ENCODE measurements at regions not wholly inside any gene's neighbourhood (a gene's known extent, or its start where the extent isn't known, plus 50 kb on each side); places are given as distances from the start of the nearest gene placed in this dataset.

GRCh38 chr2:12057436-12058166, 311.2 kb downstream of the LPIN1 start:
- no peak for TF ChIP-seq CTCF (IDR thresholded peaks at IDR 0.05)
- Histone ChIP-seq H3K4me3 (no peak overlapping the region), H3K27ac (no peak overlapping the region)
- no peak for DNase-seq (ENCODE audit: low spot score)

GRCh38 chr2:12059616-12060441, 313.4 kb downstream of the LPIN1 start:
- DNase-seq (ENCODE audit: low spot score), result no peak
- H3K27ac ChIP-seq, result no peak overlapping the region
- TF ChIP-seq CTCF (IDR thresholded peaks at IDR 0.05), result no peak
- no peak overlapping the region for H3K4me3 ChIP-seq

- no peak overlapping the region for H3K27ac ChIP-seq
- DNase-seq (ENCODE audit: low spot score), result no peak
- no peak overlapping the region for H3K4me3 ChIP-seq
- no peak for TF ChIP-seq CTCF (IDR thresholded peaks at IDR 0.05)
These were observed 314.5 kb downstream of the LPIN1 start for GRCh38 chr2:12060886-12061285.

GRCh38 chr2:12061286-12062052, 315.0 kb downstream of the LPIN1 start:
- Histone ChIP-seq H3K27ac (no peak overlapping the region), H3K4me3 (no peak overlapping the region)

GRCh38 chr2:12062053-12062395, 315.6 kb downstream of the LPIN1 start:
- DNase-seq (ENCODE audit: low spot score), result no peak
- Histone ChIP-seq H3K4me3 (no peak overlapping the region), H3K27ac (no peak overlapping the region)
- no peak for TF ChIP-seq CTCF (IDR thresholded peaks at IDR 0.05)

More at GRCh38 chr2:12061286-12062052, 315.0 kb downstream of the LPIN1 start:
- DNase-seq (ENCODE audit: low spot score), result no peak
- no peak for TF ChIP-seq CTCF (IDR thresholded peaks at IDR 0.05)

GRCh38 chr2:12063210-12063609, 316.8 kb downstream of the LPIN1 start:
- Histone ChIP-seq H3K4me3 (no peak overlapping the region), H3K27ac (no peak overlapping the region)
- TF ChIP-seq CTCF (IDR thresholded peaks at IDR 0.05), result no peak
- DNase-seq (ENCODE audit: low spot score), result no peak

Data from coronary artery (tissue), 2 donors.